Keratinocyte (primary cell): ENCODE measurements at regions not wholly inside any gene's neighbourhood (a gene's known extent, or its start where the extent isn't known, plus 50 kb on each side); places are given as distances from the start of the nearest gene placed in this dataset.

Experiments
- DNase-seq: peaks from one replicate; pipeline ENCODE4 v3.0.0-alpha.2; 2011; ENCODE audit warnings: low read depth, missing footprints, low spot score
- FAIRE-seq: peaks from 2 replicates; lab custom pipeline; 2011; peaks lifted over from hg19 to GRCh38; lab: Jason Lieb, UNC
- H2AFZ ChIP-seq: 2 replicates; pipeline ENCODE4 v1.6.0; 2012; ENCODE audit warnings: low read length, control low read depth, inconsistent platforms; ENCODE audit not compliant: control insufficient read depth
- H3K27ac ChIP-seq: 2 replicates; pipeline ENCODE4 v1.5.1; 2011; ENCODE audit warnings: low read length; ENCODE audit not compliant: control insufficient read depth, insufficient read depth
- H3K27me3 ChIP-seq: 3 replicates; pipeline ENCODE4 v1.6.0; 2011; ENCODE audit warnings: low read length; ENCODE audit not compliant: control insufficient read depth, insufficient read depth; ENCODE audit errors: extremely low read depth
- H3K36me3 ChIP-seq, 2 experiments: 2 replicates in 1 of 2; 3 replicates in 1 of 2; pipeline ENCODE4 v1.5.1; 2011; ENCODE audit warnings: low read length in 2 of 2, mild to moderate bottlenecking in 1 of 2; ENCODE audit not compliant: control insufficient read depth in 2 of 2, insufficient read depth in 2 of 2; ENCODE audit errors: extremely low read depth in 1 of 2
- H3K4me1 ChIP-seq: 3 replicates; pipeline ENCODE4 v1.5.1; 2011; ENCODE audit warnings: low read length; ENCODE audit not compliant: control insufficient read depth, insufficient read depth; ENCODE audit errors: extremely low read depth
- H3K4me2 ChIP-seq: 3 replicates; pipeline ENCODE4 v1.6.0; 2011; ENCODE audit warnings: low read depth, low read length; ENCODE audit not compliant: control insufficient read depth, insufficient read depth; ENCODE audit errors: extremely low read depth
- H3K4me3 ChIP-seq, 3 experiments: fragments of 200-600 bp in 1 of 3; sonication (generic) in 1 of 3; 2 replicates in 2 of 3; 3 replicates in 1 of 3; pipeline ENCODE4 v1.5.1; 2011 to 2016; ENCODE audit warnings: low read length in 3 of 3, mild to moderate bottlenecking in 3 of 3, control low read depth in 2 of 3, inconsistent platforms in 1 of 3, low read depth in 1 of 3, mixed read lengths in 1 of 3, mixed run types in 1 of 3, moderate library complexity in 1 of 3; ENCODE audit not compliant: control insufficient read depth in 2 of 3, insufficient read depth in 2 of 3; ENCODE audit errors: extremely low read depth in 1 of 3
- H3K79me2 ChIP-seq: 2 replicates; pipeline ENCODE4 v1.6.0; 2012; ENCODE audit warnings: low read length; ENCODE audit not compliant: control insufficient read depth, insufficient read depth
- H3K9ac ChIP-seq: 3 replicates; pipeline ENCODE4 v1.6.0; 2011; ENCODE audit warnings: low read length; ENCODE audit not compliant: control insufficient read depth, insufficient read depth; ENCODE audit errors: extremely low read depth
- H3K9me1 ChIP-seq: 3 replicates; pipeline ENCODE4 v1.6.0; 2011; ENCODE audit warnings: low read length; ENCODE audit not compliant: control insufficient read depth, insufficient read depth; ENCODE audit errors: extremely low read depth
- H3K9me3 ChIP-seq: 2 replicates; pipeline ENCODE4 v1.5.1; 2012; ENCODE audit warnings: low read depth, low read length; ENCODE audit not compliant: control insufficient read depth
- H4K20me1 ChIP-seq: 3 replicates; pipeline ENCODE4 v1.6.0; 2011; ENCODE audit warnings: low read length; ENCODE audit not compliant: control insufficient read depth, insufficient read depth; ENCODE audit errors: extremely low read depth
- EZH2 ChIP-seq: IDR thresholded peaks from one replicate; pipeline ENCODE4 v1.6.1; 2012; ENCODE audit warnings: inconsistent platforms, mild to moderate bottlenecking, low read length, moderate library complexity
- dilution Hi-C: fragments of 300-500 bp; cut with MboI; formaldehyde crosslinking; loops from one replicate; pipeline ENCODE4 v1.7.0; 2020; ENCODE audit warnings: low sequenced_read_pairs; ENCODE audit not compliant: extremely low pct_ligation_motif_present
- TF ChIP-seq, protein P1 (sequence below), 3 experiments: IDR thresholded peaks in 1 of 3; conservative IDR thresholded peaks in 1 of 3; optimal IDR thresholded peaks in 1 of 3; 2 replicates in 2 of 3; 3 replicates in 1 of 3; pipeline versions ENCODE3 to v1.5.1; 2011; ENCODE audit warnings: low read length in 3 of 3, mild to moderate bottlenecking in 3 of 3, moderate library complexity in 2 of 3, control low read depth in 1 of 3, inconsistent platforms in 1 of 3; ENCODE audit not compliant: insufficient read depth in 2 of 3; ENCODE audit errors: extremely low read depth in 1 of 3

- TF ChIP-seq, protein P1, sequence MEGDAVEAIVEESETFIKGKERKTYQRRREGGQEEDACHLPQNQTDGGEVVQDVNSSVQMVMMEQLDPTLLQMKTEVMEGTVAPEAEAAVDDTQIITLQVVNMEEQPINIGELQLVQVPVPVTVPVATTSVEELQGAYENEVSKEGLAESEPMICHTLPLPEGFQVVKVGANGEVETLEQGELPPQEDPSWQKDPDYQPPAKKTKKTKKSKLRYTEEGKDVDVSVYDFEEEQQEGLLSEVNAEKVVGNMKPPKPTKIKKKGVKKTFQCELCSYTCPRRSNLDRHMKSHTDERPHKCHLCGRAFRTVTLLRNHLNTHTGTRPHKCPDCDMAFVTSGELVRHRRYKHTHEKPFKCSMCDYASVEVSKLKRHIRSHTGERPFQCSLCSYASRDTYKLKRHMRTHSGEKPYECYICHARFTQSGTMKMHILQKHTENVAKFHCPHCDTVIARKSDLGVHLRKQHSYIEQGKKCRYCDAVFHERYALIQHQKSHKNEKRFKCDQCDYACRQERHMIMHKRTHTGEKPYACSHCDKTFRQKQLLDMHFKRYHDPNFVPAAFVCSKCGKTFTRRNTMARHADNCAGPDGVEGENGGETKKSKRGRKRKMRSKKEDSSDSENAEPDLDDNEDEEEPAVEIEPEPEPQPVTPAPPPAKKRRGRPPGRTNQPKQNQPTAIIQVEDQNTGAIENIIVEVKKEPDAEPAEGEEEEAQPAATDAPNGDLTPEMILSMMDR (optimal IDR thresholded peaks at IDR 0.05 in 1 of 3, IDR thresholded peaks at IDR 0.05 in 1 of 3, conservative IDR thresholded peaks at IDR 0.05 in 1 of 3; ENCODE audit: extremely low read depth in 1 of 3, insufficient read depth in 2 of 3, low read length in 3 of 3), result no peak
- Histone ChIP-seq H2AFZ (no peak overlapping the region), H3K79me2 (no peaks in the 10 kb centered on the region), H3K9me3 (no peaks in the 10 kb centered on the region), H3K9ac (no peak overlapping the region), H3K4me1 (no peaks in the 10 kb centered on the region), H3K4me2 (no peak overlapping the region), H3K4me3 (no peak overlapping the region), H3K27me3 (no peaks in the 10 kb centered on the region), H3K27ac (no peak overlapping the region), H3K9me1 (no peaks in the 10 kb centered on the region), H3K36me3 (no peaks in the 10 kb centered on the region), H4K20me1 (no peaks in the 10 kb centered on the region)
- dilution Hi-C loops, result loop anchor here (25.0 kb wide), 1 partner anchor 135 kb away; no protein-coding TSS in a partner anchor
- FAIRE-seq (no peak), DNase-seq (no peak)
Measured at GRCh38 chr16:75947626-75948239, 221.4 kb upstream of the CPHXL start.

GRCh38 chr16:75948441-75948840 is 222.2 kb upstream of the CPHXL start:
- dilution Hi-C loops, result loop anchor here (25.0 kb wide), 1 partner anchor 136 kb away; no protein-coding TSS in a partner anchor

More at GRCh38 chr16:75948441-75948840, 222.2 kb upstream of the CPHXL start:
- FAIRE-seq (no peak), DNase-seq (no peak)
- no peak overlapping the region for H3K4me2 ChIP-seq
- no peaks in the 10 kb centered on the region for H3K9me3 ChIP-seq
- H3K27ac ChIP-seq, result no peak overlapping the region
- TF ChIP-seq, protein P1 (optimal IDR thresholded peaks at IDR 0.05 in 1 of 3, IDR thresholded peaks at IDR 0.05 in 1 of 3, conservative IDR thresholded peaks at IDR 0.05 in 1 of 3; ENCODE audit: extremely low read depth in 1 of 3, insufficient read depth in 2 of 3, low read length in 3 of 3), result no peak
- TF ChIP-seq EZH2, result no peak
- no peak overlapping the region for H3K9ac ChIP-seq
- no peaks in the 10 kb centered on the region for H3K4me1 ChIP-seq
- no peaks in the 10 kb centered on the region for H4K20me1 ChIP-seq
- no peaks in the 10 kb centered on the region for H3K27me3 ChIP-seq
- no peak overlapping the region for H3K4me3 ChIP-seq
- no peak overlapping the region for H2AFZ ChIP-seq
- no peaks in the 10 kb centered on the region for H3K9me1 ChIP-seq
- no peaks in the 10 kb centered on the region for H3K79me2 ChIP-seq
- H3K36me3 ChIP-seq, result no peaks in the 10 kb centered on the region
